SK-N-SH (cell line): ENCODE measurements at regions not wholly inside any gene's neighbourhood (a gene's known extent, or its start where the extent isn't known, plus 50 kb on each side); places are given as distances from the start of the nearest gene placed in this dataset.

Experiments
- CTCF ChIA-PET: fragments of 300-600, 350-600 bp; formaldehyde crosslinking; extraction: SDS; loops from one replicate; lab custom pipeline; 2021; lab: Yijun Ruan, JAX
- POLR2A ChIA-PET: fragments of 350-600 bp; sonication (Branson Sonifier 250); formaldehyde crosslinking; extraction: SDS; loops from one replicate; lab custom pipeline; 2020; ENCODE audit warnings: antibody characterized with exemption, inconsistent platforms; lab: Yijun Ruan, JAX
- DNase-seq: peaks from one replicate; pipeline ENCODE4 v3.0.0; 2012
- H2AFZ ChIP-seq: fragments of 200-600 bp; sonication (generic); 2 replicates; pipeline ENCODE4 v1.8.1; 2016; ENCODE audit warnings: antibody characterized with exemption, mild to moderate bottlenecking, low read depth
- H3F3A ChIP-seq: fragments of 200-600 bp; sonication (generic); replicated peaks from 2 replicates; pipeline ENCODE3; 2016; ENCODE audit warnings: antibody characterized with exemption, mild to moderate bottlenecking; ENCODE audit not compliant: insufficient read depth
- H3K27ac ChIP-seq, 2 experiments: fragments of 200-500 bp in 1 of 2; fragments of 200-600 bp in 1 of 2; sonication (Bioruptor generic) in 1 of 2; sonication (generic), shearing (Covaris generic) in 1 of 2; 2 replicates each; pipeline versions ENCODE4 v1.5.1 to v1.6.1; 2014 to 2016; ENCODE audit warnings: low read depth in 2 of 2, inconsistent platforms in 1 of 2, low read length in 1 of 2, mild to moderate bottlenecking in 1 of 2, mixed read lengths in 1 of 2
- H3K27me3 ChIP-seq: fragments of 200-600 bp; sonication (generic), shearing (Covaris generic); 2 replicates; pipeline ENCODE4 v1.6.1; 2016; ENCODE audit warnings: mixed run types; ENCODE audit not compliant: insufficient read depth
- H3K36me3 ChIP-seq, 2 experiments: fragments of 200-500 bp in 1 of 2; fragments of 200-600 bp in 1 of 2; sonication (Bioruptor generic) in 1 of 2; sonication (generic) in 1 of 2; replicated peaks in 1 of 2; 2 replicates each; pipeline versions ENCODE3 to v1.5.1; 2014 to 2016; ENCODE audit warnings: low read length in 1 of 2, mild to moderate bottlenecking in 1 of 2; ENCODE audit not compliant: insufficient read depth in 2 of 2, control insufficient read depth in 1 of 2
- H3K4me1 ChIP-seq, 2 experiments: fragments of 200-500 bp in 1 of 2; fragments of 200-600 bp in 1 of 2; sonication (Bioruptor generic) in 1 of 2; sonication (generic), shearing (Covaris generic) in 1 of 2; 2 replicates each; pipeline versions ENCODE4 v1.5.1 to v1.6.1; 2014 to 2016; ENCODE audit warnings: low read depth in 1 of 2, low read length in 1 of 2, mixed run types in 1 of 2; ENCODE audit not compliant: insufficient read depth in 2 of 2, control insufficient read depth in 1 of 2
- H3K4me2 ChIP-seq: fragments of 200-600 bp; sonication (generic), shearing (Covaris generic); 2 replicates; pipeline ENCODE4 v1.6.1; 2017; ENCODE audit warnings: mixed run types
- H3K4me3 ChIP-seq, 2 experiments: fragments of 200-500 bp in 1 of 2; fragments of 200-600 bp in 1 of 2; sonication (Bioruptor generic) in 1 of 2; sonication (generic), shearing (Covaris generic) in 1 of 2; 2 replicates each; pipeline versions ENCODE4 v1.5.1 to v1.8.1; 2014 to 2016; ENCODE audit warnings: low read depth in 2 of 2, inconsistent platforms in 1 of 2, low read length in 1 of 2, mild to moderate bottlenecking in 1 of 2, mixed read lengths in 1 of 2, moderate library complexity in 1 of 2
- H3K79me2 ChIP-seq: fragments of 200-600 bp; sonication (generic); 2 replicates; pipeline ENCODE4 v1.8.1; 2017; ENCODE audit warnings: mild to moderate bottlenecking; ENCODE audit not compliant: insufficient read depth
- H3K9ac ChIP-seq: fragments of 200-600 bp; sonication (generic); 2 replicates; pipeline ENCODE4 v1.6.1; 2017; ENCODE audit warnings: mixed run types
- H3K9me2 ChIP-seq: fragments of 200-600 bp; sonication (generic); 2 replicates; pipeline ENCODE4 v1.6.1; 2017; ENCODE audit warnings: mixed run types
- H3K9me3 ChIP-seq: fragments of 200-600 bp; sonication (generic); 2 replicates; pipeline ENCODE4 v1.6.1; 2017; ENCODE audit warnings: mixed run types, mild to moderate bottlenecking, moderate library complexity
- H4K20me1 ChIP-seq: fragments of 200-600 bp; sonication (generic); 2 replicates; pipeline ENCODE4 v1.6.1; 2017; ENCODE audit warnings: mild to moderate bottlenecking, mixed run types; ENCODE audit not compliant: insufficient read depth
- CHD2 ChIP-seq: fragments of 150-350 bp; IDR thresholded peaks from 2 replicates; pipeline ENCODE4 v1.6.1; 2018; ENCODE audit warnings: low read length; ENCODE audit not compliant: partially characterized antibody
- EP300 ChIP-seq, 2 experiments: IDR thresholded peaks; 2 replicates each; pipeline versions ENCODE4 v1.4.0 to v1.6.1; 2012; ENCODE audit warnings: borderline replicate concordance in 1 of 2, low read depth in 1 of 2, low read length in 1 of 2
- FOXJ3 ChIP-seq: sonication (generic); formaldehyde crosslinking; IDR thresholded peaks from 2 replicates; pipeline ENCODE4 v1.5.1; 2020; ENCODE audit warnings: mild to moderate bottlenecking, missing genetic modification reagents
- FOXM1 ChIP-seq: IDR thresholded peaks from 2 replicates; pipeline ENCODE4 v1.4.0; 2012; ENCODE audit warnings: low read depth, mild to moderate bottlenecking
- GABPA ChIP-seq: IDR thresholded peaks from 2 replicates; pipeline ENCODE4 v1.4.0; 2012; ENCODE audit warnings: low read depth, mild to moderate bottlenecking
- GATA2 ChIP-seq: sonication (generic); formaldehyde crosslinking; IDR thresholded peaks from 2 replicates; pipeline ENCODE4 v1.5.0; 2020; ENCODE audit warnings: mild to moderate bottlenecking, missing genetic modification reagents
- JUND ChIP-seq: IDR thresholded peaks from 2 replicates; pipeline ENCODE4 v1.4.0; 2012
- NFIC ChIP-seq: IDR thresholded peaks from 2 replicates; pipeline ENCODE4 v1.4.0; 2012; ENCODE audit warnings: borderline replicate concordance
- PBX3 ChIP-seq: IDR thresholded peaks from 2 replicates; pipeline ENCODE4; 2012
- REST ChIP-seq: IDR thresholded peaks from 2 replicates; pipeline ENCODE4 v1.6.1; 2012; ENCODE audit warnings: mild to moderate bottlenecking, low read depth, low read length, moderate library complexity
- RFX5 ChIP-seq: IDR thresholded peaks from 2 replicates; pipeline ENCODE4 v1.6.1; 2012; ENCODE audit warnings: mild to moderate bottlenecking, improper control_type of control experiment, low read length
- RXRA ChIP-seq: IDR thresholded peaks from 2 replicates; pipeline ENCODE4 v1.4.0; 2012; ENCODE audit warnings: low read depth, mild to moderate bottlenecking, borderline replicate concordance
- SIN3A ChIP-seq: IDR thresholded peaks from 2 replicates; pipeline ENCODE4 v1.6.1; 2012; ENCODE audit warnings: low read depth, mild to moderate bottlenecking, low read length, moderate library complexity, borderline replicate concordance
- TAF1 ChIP-seq: IDR thresholded peaks from 2 replicates; pipeline ENCODE4 v1.6.1; 2012; ENCODE audit warnings: low read depth, mild to moderate bottlenecking, low read length, moderate library complexity, borderline replicate concordance
- TCF12 ChIP-seq: IDR thresholded peaks from 2 replicates; pipeline ENCODE4 v1.4.0; 2012
- WGBS: methylation state at CpG from one replicate; pipeline ENCODE4 v1.1.6; 2017; ENCODE audit warnings: low lambda C conversion rate; 5-methylcytosine and 5-hydroxymethylcytosine counted together
- TF ChIP-seq, protein P1 (sequence below): IDR thresholded peaks from 2 replicates; pipeline ENCODE4 v1.4.0; 2012; ENCODE audit warnings: low read depth, borderline replicate concordance

GRCh38 chr6:4350567-4351519, 215.5 kb upstream of the ECI2 start:
- no peaks in the 10 kb centered on the region for H3K79me2 ChIP-seq
- H3K36me3 ChIP-seq = no peaks in the 10 kb centered on the region
- peaks cover 19% of the 10 kb centered on the region for H3F3A ChIP-seq
- DNase-seq = no peak
- no peaks in the 10 kb centered on the region for H3K27me3 ChIP-seq
- H3K27ac ChIP-seq = peak overlapping the region in 1 of 2 experiments; percentile 78; a peak in 2 of 4 replicates
- no peak overlapping the region; the same call in 1 of the 2 replicates for H3K9ac ChIP-seq
- H4K20me1 ChIP-seq = no peaks in the 10 kb centered on the region
- 48% methylated on average over 9 of the region's 9 CpGs for WGBS
- H3K9me3 ChIP-seq = no peaks in the 10 kb centered on the region
- peak overlapping the region; percentile 73 for H3K4me2 ChIP-seq
- ChIA-PET CTCF (interaction anchor here (0.9 kb wide), 1 partner anchor 10 kb away, joined by 3 read pairs; no protein-coding TSS in a partner anchor), POLR2A (no interaction called here)
- no peak for TF ChIP-seq EP300 (IDR thresholded peaks at IDR 0.05; ENCODE audit: borderline replicate concordance in 1 of 2, low read depth in 1 of 2, low read length in 1 of 2)
- TF ChIP-seq REST = peak; percentile 68; the same call in 1 of the 2 replicates
- TF ChIP-seq NFIC = peak; percentile 26; the same call in 1 of the 2 replicates
- no peak overlapping the region for H2AFZ ChIP-seq
- H3K4me1 ChIP-seq = peaks cover 0 to 16% of the 10 kb centered on the region in 2 experiments; a peak in 2 of 4 replicates
- peak overlapping the region in 1 of 2 experiments; percentile 24; a peak in 1 of 4 replicates for H3K4me3 ChIP-seq
- H3K9me2 ChIP-seq = no peaks in the 10 kb centered on the region

DNA sequence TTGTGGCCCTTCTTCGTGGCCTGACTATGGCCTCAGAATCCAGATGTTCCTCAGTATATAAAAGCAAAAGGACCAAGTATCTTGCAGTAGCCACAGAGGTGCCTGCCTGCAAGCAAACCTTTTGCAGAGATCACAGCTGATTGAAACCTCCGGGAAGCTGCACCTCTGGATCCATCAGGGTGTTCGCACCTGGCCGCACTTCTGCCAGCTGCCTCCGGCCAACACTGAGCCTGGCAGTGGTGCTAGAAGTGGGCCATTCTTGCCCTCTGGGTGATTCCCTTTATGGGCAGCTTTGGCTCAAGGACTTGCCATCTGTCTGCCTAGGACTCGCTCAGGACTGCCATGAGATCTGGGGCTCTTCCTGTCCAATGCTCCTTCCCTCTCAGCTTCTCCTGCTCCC, 214.6 kb upstream of the ECI2 start:
- ChIA-PET CTCF (no interaction called here), POLR2A (no interaction called here)
- Histone ChIP-seq H2AFZ (no peak overlapping the region), H4K20me1 (no peaks in the 10 kb centered on the region), H3K4me2 (no peak overlapping the region), H3K36me3 (no peaks in the 10 kb centered on the region), H3K27ac (no peak overlapping the region), H3K79me2 (no peaks in the 10 kb centered on the region), H3K4me3 (no peak overlapping the region), H3K4me1 (peaks cover 0 to 16% of the 10 kb centered on the region in 2 experiments; a peak in 2 of 4 replicates), H3K9ac (no peak overlapping the region), H3K9me2 (no peaks in the 10 kb centered on the region), H3K9me3 (no peaks in the 10 kb centered on the region), H3K27me3 (no peaks in the 10 kb centered on the region; the same call in 1 of the 2 replicates), H3F3A (peaks cover 11% of the 10 kb centered on the region)
- DNase-seq = no peak
- WGBS = 65% methylated on average over 2 of the region's 6 CpGs
- TF ChIP-seq NFIC = no peak
- no peak for TF ChIP-seq PBX3
- TF ChIP-seq TAF1 = no peak
- no peak for TF ChIP-seq JUND
- TF ChIP-seq GABPA = no peak
- TF ChIP-seq SIN3A = no peak
- no peak for TF ChIP-seq RXRA
- TF ChIP-seq, protein P1, sequence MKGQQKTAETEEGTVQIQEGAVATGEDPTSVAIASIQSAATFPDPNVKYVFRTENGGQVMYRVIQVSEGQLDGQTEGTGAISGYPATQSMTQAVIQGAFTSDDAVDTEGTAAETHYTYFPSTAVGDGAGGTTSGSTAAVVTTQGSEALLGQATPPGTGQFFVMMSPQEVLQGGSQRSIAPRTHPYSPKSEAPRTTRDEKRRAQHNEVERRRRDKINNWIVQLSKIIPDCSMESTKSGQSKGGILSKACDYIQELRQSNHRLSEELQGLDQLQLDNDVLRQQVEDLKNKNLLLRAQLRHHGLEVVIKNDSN = no peak
- TF ChIP-seq FOXJ3 = no peak
- no peak for TF ChIP-seq CHD2
- TF ChIP-seq REST = no peak
- TF ChIP-seq RFX5 = no peak
- TF ChIP-seq FOXM1 = no peak
- TF ChIP-seq GATA2 (CRISPR knock-in tag) = no peak
- TF ChIP-seq TCF12 = no peak
